Panc1 (cell line): ENCODE measurements at regions not wholly inside any gene's neighbourhood (a gene's known extent, or its start where the extent isn't known, plus 50 kb on each side); places are given as distances from the start of the nearest gene placed in this dataset.

Experiments used
- ATAC-seq: fragments of 200-7000 bp; cut with Tn5 transposase; 2 replicates; pipeline ENCODE4 v1.9.1; 2020; ENCODE audit warnings: mild to moderate bottlenecking, moderate library complexity
- BruUV-seq: library from RNA; stranded (reverse); fragments of 400-500 nt; replicated peaks from 2 replicates; lab custom pipeline; 2021; lab: Mats Ljungman, UMichigan
- CTCF ChIA-PET: fragments of 300-600 bp; sonication (Branson Sonifier 250); formaldehyde crosslinking; loops from one replicate; lab custom pipeline; 2022; ENCODE audit warnings: antibody characterized with exemption; lab: Charles Lee
- POLR2A ChIA-PET: fragments of 300-600 bp; sonication (Branson Sonifier 250); formaldehyde crosslinking; loops from one replicate; lab custom pipeline; 2022; ENCODE audit warnings: antibody characterized with exemption; lab: Charles Lee
- DNase-seq: peaks from one replicate; pipeline ENCODE4 v3.0.0-alpha.2; 2010; ENCODE audit warnings: low read depth, low spot score
- H3K27ac ChIP-seq: 2 replicates; pipeline ENCODE4 v1.5.1; 2011; ENCODE audit warnings: mild to moderate bottlenecking, low read length, inconsistent platforms
- H3K27me3 ChIP-seq: fragments of 200-500 bp; sonication (Bioruptor generic); 2 replicates; pipeline ENCODE4 v1.6.0; 2014; ENCODE audit warnings: low read length, inconsistent platforms; ENCODE audit not compliant: control insufficient read depth, insufficient read depth
- H3K36me3 ChIP-seq: fragments of 200-500 bp; sonication (Bioruptor generic); 2 replicates; pipeline ENCODE4 v1.5.1; 2014; ENCODE audit warnings: inconsistent platforms, mild to moderate bottlenecking, low read length, moderate library complexity; ENCODE audit not compliant: control insufficient read depth, insufficient read depth
- H3K4me1 ChIP-seq: 2 replicates; pipeline ENCODE4 v1.5.1; 2011; ENCODE audit warnings: inconsistent platforms, mild to moderate bottlenecking, low read length, moderate library complexity; ENCODE audit not compliant: control insufficient read depth, insufficient read depth
- H3K4me3 ChIP-seq, 2 experiments: 2 replicates each; pipeline ENCODE4 v1.5.1; 2011 to 2012; ENCODE audit warnings: low read depth in 2 of 2, low read length in 2 of 2, mild to moderate bottlenecking in 2 of 2, inconsistent platforms in 1 of 2, moderate library complexity in 1 of 2
- H3K9me3 ChIP-seq: fragments of 200-500 bp; sonication (Bioruptor generic); 2 replicates; pipeline ENCODE4 v1.5.1; 2014; ENCODE audit warnings: low read depth, mild to moderate bottlenecking, inconsistent platforms, low read length, moderate library complexity; ENCODE audit not compliant: control insufficient read depth, insufficient read depth
- CTCF ChIP-seq: fragments of 450-650 bp; IDR thresholded peaks from 2 replicates; pipeline ENCODE4 v1.5.1; 2017; ENCODE audit warnings: mild to moderate bottlenecking
- POLR2AphosphoS5 ChIP-seq: IDR thresholded peaks from 2 replicates; pipeline ENCODE4 v1.6.1; 2012; ENCODE audit warnings: mild to moderate bottlenecking, low read depth, low read length, moderate library complexity
- REST ChIP-seq, 2 experiments: IDR thresholded peaks; 2 replicates each; pipeline ENCODE4 v1.6.1; 2011 to 2012; ENCODE audit warnings: low read depth in 2 of 2, control low read depth in 1 of 2, low read length in 1 of 2, mild to moderate bottlenecking in 1 of 2, moderate library complexity in 1 of 2; ENCODE audit not compliant: insufficient read depth in 1 of 2
- SIN3A ChIP-seq: IDR thresholded peaks from 2 replicates; pipeline ENCODE4 v1.6.1; 2012; ENCODE audit warnings: low read depth, mild to moderate bottlenecking, low read length, moderate library complexity, borderline replicate concordance; ENCODE audit not compliant: insufficient read depth
- TCF7L2 ChIP-seq: IDR thresholded peaks from 2 replicates; pipeline ENCODE4 v1.6.1; 2011; ENCODE audit warnings: mild to moderate bottlenecking, low read depth, low read length, inconsistent platforms
- in situ Hi-C: cut with HindIII; loops from 2 replicates; pipeline ENCODE4 v1.10.0; 2016; ENCODE audit warnings: low sequenced_read_pairs, low pct_unique_long_range_greater_than_20kb
- intact Hi-C: fragments of 100-400 bp; cut with micrococcal nuclease; formaldehyde crosslinking; loops from one replicate; pipeline ENCODE4 v1.10.0; 2022; ENCODE audit not compliant: unreplicated experiment

GRCh38 chr4:180721356-180721755, 1521.8 kb upstream of the TENM3 start:
- in situ Hi-C loops, result no loop called here
- H3K4me1 ChIP-seq, result no peaks in the 10 kb centered on the region
- ChIA-PET CTCF (no interaction called here), POLR2A (no interaction called here)
- H3K36me3 ChIP-seq, result no peaks in the 10 kb centered on the region
- intact Hi-C loops, result no loop called here
- no peaks in the 10 kb centered on the region for H3K27me3 ChIP-seq
- TF ChIP-seq TCF7L2 (no peak), POLR2AphosphoS5 (no peak), REST (IDR thresholded peaks at IDR 0.05; ENCODE audit: insufficient read depth in 1 of 2, low read depth in 2 of 2, low read length in 1 of 2) (no peak), SIN3A (no peak), CTCF (no peak)
- no peak overlapping the region for H3K4me3 ChIP-seq
- BruUV-seq, result no TSS peak
- no peak overlapping the region for H3K27ac ChIP-seq
- no peaks in the 10 kb centered on the region for H3K9me3 ChIP-seq
- DNase-seq (no peak), ATAC-seq (no peak)

GRCh38 chr4:180726611-180727010, 1516.6 kb upstream of the TENM3 start:
- Histone ChIP-seq H3K4me1 (no peaks in the 10 kb centered on the region), H3K27me3 (no peaks in the 10 kb centered on the region), H3K9me3 (no peaks in the 10 kb centered on the region), H3K36me3 (no peaks in the 10 kb centered on the region), H3K27ac (no peak overlapping the region), H3K4me3 (no peak overlapping the region)
- no TSS peak for BruUV-seq
- ChIA-PET POLR2A (no interaction called here), CTCF (no interaction called here)
- TF ChIP-seq POLR2AphosphoS5, result no peak
- TF ChIP-seq TCF7L2, result no peak
- no peak for TF ChIP-seq REST (IDR thresholded peaks at IDR 0.05; ENCODE audit: insufficient read depth in 1 of 2, low read depth in 2 of 2, low read length in 1 of 2)
- TF ChIP-seq CTCF, result no peak
- no peak for TF ChIP-seq SIN3A
- DNase-seq (no peak), ATAC-seq (no peak)
- in situ Hi-C loops, result no loop called here
- intact Hi-C loops, result no loop called here
